HepG2 (cell line): ENCODE measurements at regions not wholly inside any gene's neighbourhood (a gene's known extent, or its start where the extent isn't known, plus 50 kb on each side); places are given as distances from the start of the nearest gene placed in this dataset.

Experiments used
- ATAC-seq: fragments of 200-7000 bp; cut with Tn5 transposase; 3 replicates; pipeline ENCODE4 v1.9.1; 2020; ENCODE audit warnings: mild to moderate bottlenecking, moderate library complexity
- BruUV-seq: library from RNA; stranded (reverse); fragments of 400-500 nt; replicated peaks from 2 replicates; lab custom pipeline; 2021; lab: Mats Ljungman, UMichigan
- CTCF ChIA-PET: fragments of 300-600 bp; formaldehyde crosslinking; extraction: SDS; loops from one replicate; lab custom pipeline; 2021; ENCODE audit warnings: low total read pairs, inconsistent platforms, low intra/inter-chr PET ratio; lab: Yijun Ruan, JAX
- POLR2A ChIA-PET: fragments of 350-600 bp; sonication (Branson Sonifier 250); formaldehyde crosslinking; loops from one replicate; lab custom pipeline; 2020; ENCODE audit warnings: antibody characterized with exemption, inconsistent platforms; lab: Yijun Ruan, JAX
- DNase-seq: peaks from one replicate; pipeline ENCODE4 v3.0.0-alpha.2; 2015; ENCODE audit warnings: low spot score
- FAIRE-seq: peaks from 3 replicates; lab custom pipeline; 2011; peaks lifted over from hg19 to GRCh38; lab: Jason Lieb, UNC
- H2AFZ ChIP-seq: one replicate; pipeline ENCODE4 v1.6.1; 2011; ENCODE audit warnings: low read length, inconsistent platforms
- H3K27ac ChIP-seq: fragments of 300-600 bp; 3 replicates; pipeline ENCODE4 v1.8.0; 2011; ENCODE audit warnings: mixed run types, mild to moderate bottlenecking, mixed read lengths, low read length, inconsistent platforms; ENCODE audit not compliant: insufficient read depth; ENCODE audit errors: extremely low read length
- H3K27me3 ChIP-seq, 2 experiments: fragments of 200-600 bp in 1 of 2; 2 replicates in 1 of 2; 3 replicates in 1 of 2; pipeline versions ENCODE4 v1.6.0 to v1.8.0; 2011; ENCODE audit warnings: low read length in 2 of 2, mild to moderate bottlenecking in 2 of 2, moderate library complexity in 2 of 2, inconsistent platforms in 1 of 2; ENCODE audit not compliant: insufficient read depth in 2 of 2, control insufficient read depth in 1 of 2
- H3K36me3 ChIP-seq, 2 experiments: fragments of 200-600 bp in 1 of 2; replicated peaks in 1 of 2; 2 replicates in 1 of 2; 3 replicates in 1 of 2; pipeline versions ENCODE4 v1.5.1 to v1.8.0; 2011; ENCODE audit warnings: low read length in 2 of 2, inconsistent platforms in 1 of 2; ENCODE audit not compliant: insufficient read depth in 2 of 2, control insufficient read depth in 1 of 2
- H3K4me1 ChIP-seq: 2 replicates; pipeline ENCODE4 v1.5.1; 2012; ENCODE audit warnings: low read length, inconsistent platforms; ENCODE audit not compliant: insufficient read depth
- H3K4me2 ChIP-seq: 2 replicates; pipeline ENCODE4 v1.6.0; 2011; ENCODE audit warnings: low read depth, low read length, inconsistent platforms
- H3K4me3 ChIP-seq, 3 experiments: fragments of 200-600 bp in 1 of 3; sonication (generic), shearing (Covaris generic) in 1 of 3; replicated peaks in 1 of 3; 2 replicates each; pipeline ENCODE4 v1.5.1; 2011 to 2016; ENCODE audit warnings: low read length in 3 of 3, inconsistent platforms in 2 of 3, low read depth in 2 of 3, mild to moderate bottlenecking in 2 of 3, control low read depth in 1 of 3, mixed read lengths in 1 of 3; ENCODE audit not compliant: insufficient read depth in 1 of 3
- H3K79me2 ChIP-seq: one replicate; pipeline ENCODE4 v1.6.1; 2011; ENCODE audit warnings: low read length, inconsistent platforms; ENCODE audit not compliant: insufficient read depth
- H3K9ac ChIP-seq: 2 replicates; pipeline ENCODE4 v1.6.0; 2011; ENCODE audit warnings: mild to moderate bottlenecking, low read depth, low read length, inconsistent platforms; ENCODE audit not compliant: insufficient read depth
- H3K9me3 ChIP-seq: 2 replicates; pipeline ENCODE4 v1.5.1; 2012; ENCODE audit warnings: mild to moderate bottlenecking, low read length
- H4K20me1 ChIP-seq: 2 replicates; pipeline ENCODE4 v1.6.0; 2011; ENCODE audit warnings: inconsistent platforms, mild to moderate bottlenecking, low read length, moderate library complexity; ENCODE audit not compliant: insufficient read depth
- ARNT2 ChIP-seq: sonication (generic); formaldehyde crosslinking; IDR thresholded peaks from 2 replicates; pipeline ENCODE4 v1.8.0; 2022; ENCODE audit warnings: mild to moderate bottlenecking, low read depth, missing genetic modification reagents, moderate library complexity
- LCORL ChIP-seq, 2 experiments: fragments of 450-650 bp in 1 of 2; sonication (generic) in 1 of 2; formaldehyde crosslinking in 1 of 2; IDR thresholded peaks; 2 replicates each; pipeline versions ENCODE4 v1.5.0 to v1.6.1; 2017 to 2020; ENCODE audit warnings: antibody characterized with exemption in 1 of 2, missing genetic modification reagents in 1 of 2
- MAFG ChIP-seq: sonication (generic); formaldehyde crosslinking; IDR thresholded peaks from 2 replicates; pipeline ENCODE4 v1.5.1; 2020; ENCODE audit warnings: mild to moderate bottlenecking, missing genetic modification reagents
- NCOA5 ChIP-seq: sonication (generic); formaldehyde crosslinking; IDR thresholded peaks from 2 replicates; pipeline ENCODE4 v1.4.0; 2020; ENCODE audit warnings: missing genetic modification reagents
- RFX3 ChIP-seq: IDR thresholded peaks from 2 replicates; pipeline ENCODE4 v1.6.1; 2016; ENCODE audit warnings: missing biosample characterization, missing genetic modification reagents
- RXRB ChIP-seq: IDR thresholded peaks from 2 replicates; pipeline ENCODE4 v1.6.1; 2016; ENCODE audit warnings: borderline replicate concordance, missing genetic modification reagents, missing compliant biosample characterization
- TEAD3 ChIP-seq: optimal IDR thresholded peaks from 2 replicates; pipeline ENCODE3; 2016; ENCODE audit warnings: borderline replicate concordance
- ZNF160 ChIP-seq: sonication (generic); formaldehyde crosslinking; IDR thresholded peaks from 2 replicates; pipeline ENCODE4 v1.8.0; 2022; ENCODE audit warnings: mild to moderate bottlenecking, inconsistent platforms, missing genetic modification reagents
- ZNF274 ChIP-seq: sonication (generic); formaldehyde crosslinking; IDR thresholded peaks from 2 replicates; pipeline ENCODE4 v1.5.1; 2020; ENCODE audit warnings: mild to moderate bottlenecking, missing genetic modification reagents
- ZNF354B ChIP-seq: sonication (generic); formaldehyde crosslinking; IDR thresholded peaks from 2 replicates; pipeline ENCODE4 v1.8.0; 2022; ENCODE audit warnings: mild to moderate bottlenecking, missing genetic modification reagents
- WGBS: methylation state at CpG from one replicate; pipeline ENCODE4 v1.1.6; 2017; ENCODE audit warnings: low lambda C conversion rate; 5-methylcytosine and 5-hydroxymethylcytosine counted together
- in situ Hi-C: cut with HindIII; loops from 2 replicates; pipeline ENCODE4 v1.10.0; 2017; ENCODE audit warnings: low pct_unique_long_range_greater_than_20kb; ENCODE audit not compliant: extremely low pct_ligation_motif_present
- intact Hi-C: fragments of 100-400 bp; cut with micrococcal nuclease; formaldehyde crosslinking; loops from one replicate; pipeline ENCODE4 v1.10.0; 2022; ENCODE audit not compliant: unreplicated experiment
- TF ChIP-seq, protein P1 (sequence below): sonication (generic); formaldehyde crosslinking; IDR thresholded peaks from 2 replicates; pipeline ENCODE4 v1.4.0; 2020; ENCODE audit warnings: mild to moderate bottlenecking, missing genetic modification reagents

DNA sequence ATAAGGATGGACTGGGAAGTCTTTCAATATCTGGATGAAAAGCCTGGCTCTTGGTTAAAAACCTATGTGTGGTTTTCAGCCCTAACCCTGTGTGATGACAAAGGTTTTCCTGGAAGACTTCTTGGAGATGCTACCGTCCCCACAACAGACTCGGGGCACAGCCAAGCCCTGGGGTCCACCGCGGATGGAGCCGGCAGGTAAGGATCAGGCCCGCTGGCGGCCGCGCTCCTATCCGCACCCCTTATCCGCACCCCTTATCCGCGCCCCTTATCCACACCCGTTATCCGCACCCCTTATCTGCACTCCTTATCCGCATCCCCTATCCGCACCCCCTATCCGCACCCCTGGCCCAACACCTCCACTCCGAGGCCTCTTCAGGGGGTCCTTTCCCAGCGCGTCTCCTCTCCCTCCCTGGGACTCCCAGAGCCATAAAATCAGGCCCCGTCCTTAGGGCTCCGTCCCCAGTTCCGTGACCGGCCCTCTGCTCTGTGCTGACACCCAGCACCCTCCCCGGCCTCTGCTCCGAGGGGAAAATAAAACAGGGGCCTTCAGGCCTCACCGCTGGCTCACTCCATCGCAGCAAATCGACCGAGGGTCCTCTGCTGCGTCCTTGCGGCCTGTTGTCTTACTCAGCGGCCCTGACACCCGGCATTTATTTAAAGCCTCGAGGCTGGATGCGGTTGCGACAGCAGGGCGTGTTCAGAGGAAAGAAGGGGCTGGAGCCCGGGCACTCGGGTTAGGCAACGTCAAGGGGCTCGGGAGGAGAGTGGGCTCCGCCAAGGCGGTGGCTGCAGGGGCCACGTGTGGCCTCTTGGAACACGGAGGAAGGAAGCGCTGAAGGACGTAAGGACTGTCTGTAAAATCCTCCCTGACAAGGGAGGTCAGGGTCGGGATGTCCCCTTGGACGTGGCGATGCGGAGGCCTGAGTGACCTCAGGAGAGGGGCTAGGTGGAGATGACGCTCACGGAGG is 215.1 kb upstream of the ADARB2 start:
- DNase-seq = no peak
- H3K9ac ChIP-seq = no peak overlapping the region
- H3K4me1 ChIP-seq = no peaks in the 10 kb centered on the region
- intact Hi-C loops = no loop called here
- no peak overlapping the region for H3K4me3 ChIP-seq
- H3K79me2 ChIP-seq = no peaks in the 10 kb centered on the region
- no peak for FAIRE-seq
- no peaks in the 10 kb centered on the region for H3K27me3 ChIP-seq
- no peak overlapping the region for H3K27ac ChIP-seq
- ATAC-seq = no peak
- no peaks in the 10 kb centered on the region for H4K20me1 ChIP-seq
- CTCF ChIA-PET = no interaction called here
- WGBS = 65% methylated on average over 55 of the region's 55 CpGs
- H3K9me3 ChIP-seq = no peaks in the 10 kb centered on the region
- BruUV-seq = no TSS peak
- POLR2A ChIA-PET = no interaction called here
- H3K4me2 ChIP-seq = no peak overlapping the region
- H3K36me3 ChIP-seq = no peaks in the 10 kb centered on the region
- no peak overlapping the region for H2AFZ ChIP-seq
- no peak for TF ChIP-seq ZNF274 (CRISPR knock-in tag)
- TF ChIP-seq, protein P1, sequence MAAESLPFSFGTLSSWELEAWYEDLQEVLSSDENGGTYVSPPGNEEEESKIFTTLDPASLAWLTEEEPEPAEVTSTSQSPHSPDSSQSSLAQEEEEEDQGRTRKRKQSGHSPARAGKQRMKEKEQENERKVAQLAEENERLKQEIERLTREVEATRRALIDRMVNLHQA (CRISPR knock-in tag) = no peak
- TF ChIP-seq ZNF354B = no peak
- TF ChIP-seq TEAD3 = no peak
- TF ChIP-seq NCOA5 (CRISPR knock-in tag) = no peak
- no peak for TF ChIP-seq RFX3
- TF ChIP-seq MAFG (CRISPR knock-in tag) = no peak
- TF ChIP-seq LCORL (IDR thresholded peaks at IDR 0.05) = no peak
- TF ChIP-seq LCORL (CRISPR knock-in tag; IDR thresholded peaks at IDR 0.05) = no peak
- no peak for TF ChIP-seq ZNF160 (CRISPR knock-in tag)
- TF ChIP-seq ARNT2 (CRISPR knock-in tag) = no peak
- no peak for TF ChIP-seq RXRB
- in situ Hi-C loops = no loop called here
